ENCODE measurements at regions not wholly inside any gene's neighbourhood (a gene's known extent, or its start where the extent isn't known, plus 50 kb on each side); places are given as distances from the start of the nearest gene placed in this dataset.

DNA sequence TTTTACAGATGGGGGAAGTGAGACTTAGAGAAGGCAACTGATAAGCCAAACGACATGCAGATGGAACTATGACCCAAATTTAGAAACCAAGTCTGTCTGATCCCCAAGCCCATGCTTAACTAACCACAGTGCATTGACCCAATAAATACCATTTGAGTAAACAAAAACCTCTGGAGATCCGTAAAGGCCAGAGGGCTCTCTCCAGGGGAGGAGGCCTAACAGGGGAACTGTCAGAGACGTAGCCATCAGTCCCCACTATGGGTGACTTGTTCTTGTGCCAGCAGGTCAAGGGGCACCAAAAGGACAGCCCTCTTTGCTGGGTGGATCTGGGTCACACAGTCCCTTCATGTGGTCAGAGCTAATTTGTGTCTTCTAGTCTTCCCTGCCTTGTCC is 420.2 kb downstream of the BCOR start:
- no peaks in the 10 kb centered on the region for H3K79me2 ChIP-seq (ENCODE audit: control insufficient read depth, insufficient read depth, low read length)
- FAIRE-seq = no peak

DNA sequence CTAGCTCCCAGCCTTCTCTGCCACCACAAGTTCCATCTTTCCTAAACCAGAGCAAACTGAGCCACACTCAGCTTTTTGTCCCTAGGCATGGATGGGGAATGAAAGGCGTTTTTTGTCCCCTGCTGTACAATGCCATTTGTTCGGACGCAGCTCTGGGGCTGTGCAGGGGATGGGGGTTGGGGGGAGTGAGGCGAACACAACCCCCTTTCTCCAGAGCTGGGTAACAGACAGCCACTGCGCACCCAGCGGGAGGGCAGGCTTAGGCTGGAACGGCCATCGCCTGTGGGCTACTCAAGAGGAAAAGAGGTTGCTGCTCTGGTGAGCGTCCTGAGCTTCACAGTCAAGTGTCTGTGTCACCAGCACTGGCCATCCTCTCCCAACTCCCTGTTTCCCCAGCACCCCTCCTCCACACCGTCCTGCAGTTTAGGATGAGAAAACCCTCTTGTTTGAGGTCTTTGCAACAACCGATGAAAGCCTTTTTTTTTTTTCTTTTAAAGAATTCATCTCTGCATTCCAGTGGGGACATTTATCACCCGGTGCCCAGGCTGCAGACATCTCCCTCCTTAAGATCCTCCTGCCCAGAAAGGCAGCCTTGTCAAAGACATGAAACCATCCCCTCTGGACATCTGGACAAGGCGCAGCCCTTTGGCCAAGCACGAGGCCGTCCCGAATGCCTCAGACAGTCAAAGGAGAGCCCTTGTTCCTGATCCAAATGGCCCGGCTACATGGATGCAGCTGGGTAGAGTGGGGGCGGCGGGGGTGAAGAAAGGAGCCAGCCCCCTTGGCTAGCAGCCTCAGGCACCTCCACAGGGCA is 419.6 kb downstream of the BCOR start:
- no peak for TF ChIP-seq EZH2 (IDR thresholded peaks at IDR 0.05; ENCODE audit: low read length)
- TF ChIP-seq, protein P1, sequence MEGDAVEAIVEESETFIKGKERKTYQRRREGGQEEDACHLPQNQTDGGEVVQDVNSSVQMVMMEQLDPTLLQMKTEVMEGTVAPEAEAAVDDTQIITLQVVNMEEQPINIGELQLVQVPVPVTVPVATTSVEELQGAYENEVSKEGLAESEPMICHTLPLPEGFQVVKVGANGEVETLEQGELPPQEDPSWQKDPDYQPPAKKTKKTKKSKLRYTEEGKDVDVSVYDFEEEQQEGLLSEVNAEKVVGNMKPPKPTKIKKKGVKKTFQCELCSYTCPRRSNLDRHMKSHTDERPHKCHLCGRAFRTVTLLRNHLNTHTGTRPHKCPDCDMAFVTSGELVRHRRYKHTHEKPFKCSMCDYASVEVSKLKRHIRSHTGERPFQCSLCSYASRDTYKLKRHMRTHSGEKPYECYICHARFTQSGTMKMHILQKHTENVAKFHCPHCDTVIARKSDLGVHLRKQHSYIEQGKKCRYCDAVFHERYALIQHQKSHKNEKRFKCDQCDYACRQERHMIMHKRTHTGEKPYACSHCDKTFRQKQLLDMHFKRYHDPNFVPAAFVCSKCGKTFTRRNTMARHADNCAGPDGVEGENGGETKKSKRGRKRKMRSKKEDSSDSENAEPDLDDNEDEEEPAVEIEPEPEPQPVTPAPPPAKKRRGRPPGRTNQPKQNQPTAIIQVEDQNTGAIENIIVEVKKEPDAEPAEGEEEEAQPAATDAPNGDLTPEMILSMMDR (optimal IDR thresholded peaks at IDR 0.05 in 1 of 3, IDR thresholded peaks at IDR 0.05 in 1 of 3, conservative IDR thresholded peaks at IDR 0.05 in 1 of 3; ENCODE audit: extremely low read depth in 1 of 3, insufficient read depth in 2 of 3, low read length in 3 of 3) = no peak
- Histone ChIP-seq H3K9me3 (ENCODE audit: control insufficient read depth, low read depth, low read length) (no peaks in the 10 kb centered on the region), H3K27ac (ENCODE audit: control insufficient read depth, insufficient read depth, low read length) (no peak overlapping the region), H2AFZ (ENCODE audit: control insufficient read depth, low read length) (no peak overlapping the region), H3K79me2 (ENCODE audit: control insufficient read depth, insufficient read depth, low read length) (no peaks in the 10 kb centered on the region), H3K27me3 (ENCODE audit: control insufficient read depth, extremely low read depth, insufficient read depth, low read length) (no peaks in the 10 kb centered on the region), H4K20me1 (ENCODE audit: control insufficient read depth, extremely low read depth, insufficient read depth, low read length) (no peaks in the 10 kb centered on the region), H3K9ac (ENCODE audit: control insufficient read depth, extremely low read depth, insufficient read depth, low read length) (no peak overlapping the region), H3K4me1 (ENCODE audit: control insufficient read depth, extremely low read depth, insufficient read depth, low read length) (no peaks in the 10 kb centered on the region), H3K4me2 (ENCODE audit: control insufficient read depth, extremely low read depth, insufficient read depth, low read depth, low read length) (no peak overlapping the region), H3K9me1 (ENCODE audit: control insufficient read depth, extremely low read depth, insufficient read depth, low read length) (no peaks in the 10 kb centered on the region), H3K4me3 (ENCODE audit: control insufficient read depth in 2 of 3, extremely low read depth in 1 of 3, insufficient read depth in 2 of 3, low read depth in 1 of 3, low read length in 3 of 3) (no peak overlapping the region), H3K36me3 (ENCODE audit: control insufficient read depth in 2 of 2, extremely low read depth in 1 of 2, insufficient read depth in 2 of 2, low read length in 2 of 2) (no peaks in the 10 kb centered on the region)
- FAIRE-seq (no peak), DNase-seq (ENCODE audit: low read depth, low spot score) (no peak)
- dilution Hi-C loops (cut with MboI; ENCODE audit: extremely low pct_ligation_motif_present, low sequenced_read_pairs) = no loop called here

More for the DNA sequence above, 420.2 kb downstream of the BCOR start:
- Histone ChIP-seq H3K27me3 (ENCODE audit: control insufficient read depth, extremely low read depth, insufficient read depth, low read length) (no peaks in the 10 kb centered on the region), H3K4me3 (ENCODE audit: control insufficient read depth in 2 of 3, extremely low read depth in 1 of 3, insufficient read depth in 2 of 3, low read depth in 1 of 3, low read length in 3 of 3) (no peak overlapping the region), H3K36me3 (ENCODE audit: control insufficient read depth in 2 of 2, extremely low read depth in 1 of 2, insufficient read depth in 2 of 2, low read length in 2 of 2) (no peaks in the 10 kb centered on the region), H3K27ac (ENCODE audit: control insufficient read depth, insufficient read depth, low read length) (no peak overlapping the region), H3K9me3 (ENCODE audit: control insufficient read depth, low read depth, low read length) (no peaks in the 10 kb centered on the region), H3K9ac (ENCODE audit: control insufficient read depth, extremely low read depth, insufficient read depth, low read length) (no peak overlapping the region), H3K4me2 (ENCODE audit: control insufficient read depth, extremely low read depth, insufficient read depth, low read depth, low read length) (no peak overlapping the region), H3K4me1 (ENCODE audit: control insufficient read depth, extremely low read depth, insufficient read depth, low read length) (no peaks in the 10 kb centered on the region), H3K9me1 (ENCODE audit: control insufficient read depth, extremely low read depth, insufficient read depth, low read length) (no peaks in the 10 kb centered on the region), H4K20me1 (ENCODE audit: control insufficient read depth, extremely low read depth, insufficient read depth, low read length) (no peaks in the 10 kb centered on the region), H2AFZ (ENCODE audit: control insufficient read depth, low read length) (no peak overlapping the region)
- dilution Hi-C loops (cut with MboI; ENCODE audit: extremely low pct_ligation_motif_present, low sequenced_read_pairs) = no loop called here
- TF ChIP-seq EZH2 (IDR thresholded peaks at IDR 0.05; ENCODE audit: low read length) = no peak
- TF ChIP-seq, protein P1 (optimal IDR thresholded peaks at IDR 0.05 in 1 of 3, IDR thresholded peaks at IDR 0.05 in 1 of 3, conservative IDR thresholded peaks at IDR 0.05 in 1 of 3; ENCODE audit: extremely low read depth in 1 of 3, insufficient read depth in 2 of 3, low read length in 3 of 3) = no peak
- no peak for DNase-seq (ENCODE audit: low read depth, low spot score)

Measured in keratinocyte (primary cell).